ENCODE measurements at regions not wholly inside any gene's neighbourhood (a gene's known extent, or its start where the extent isn't known, plus 50 kb on each side); places are given as distances from the start of the nearest gene placed in this dataset.
"Not testable (repeated sequence)": the region's sequence is repeated elsewhere in the genome, so short reads cannot be mapped to it uniquely, and the experiment has no call there.

- DNase-seq (ENCODE audit: extremely low read depth, insufficient read length), result no peak
- TF ChIP-seq, protein P1, sequence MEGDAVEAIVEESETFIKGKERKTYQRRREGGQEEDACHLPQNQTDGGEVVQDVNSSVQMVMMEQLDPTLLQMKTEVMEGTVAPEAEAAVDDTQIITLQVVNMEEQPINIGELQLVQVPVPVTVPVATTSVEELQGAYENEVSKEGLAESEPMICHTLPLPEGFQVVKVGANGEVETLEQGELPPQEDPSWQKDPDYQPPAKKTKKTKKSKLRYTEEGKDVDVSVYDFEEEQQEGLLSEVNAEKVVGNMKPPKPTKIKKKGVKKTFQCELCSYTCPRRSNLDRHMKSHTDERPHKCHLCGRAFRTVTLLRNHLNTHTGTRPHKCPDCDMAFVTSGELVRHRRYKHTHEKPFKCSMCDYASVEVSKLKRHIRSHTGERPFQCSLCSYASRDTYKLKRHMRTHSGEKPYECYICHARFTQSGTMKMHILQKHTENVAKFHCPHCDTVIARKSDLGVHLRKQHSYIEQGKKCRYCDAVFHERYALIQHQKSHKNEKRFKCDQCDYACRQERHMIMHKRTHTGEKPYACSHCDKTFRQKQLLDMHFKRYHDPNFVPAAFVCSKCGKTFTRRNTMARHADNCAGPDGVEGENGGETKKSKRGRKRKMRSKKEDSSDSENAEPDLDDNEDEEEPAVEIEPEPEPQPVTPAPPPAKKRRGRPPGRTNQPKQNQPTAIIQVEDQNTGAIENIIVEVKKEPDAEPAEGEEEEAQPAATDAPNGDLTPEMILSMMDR (IDR thresholded peaks at IDR 0.05; ENCODE audit: insufficient read depth, low read length, poor library complexity, severe bottlenecking), result no peak
- H3K4me3 ChIP-seq (replicated peaks; ENCODE audit: low read depth, low read length), result no peak overlapping the region
- H3K27me3 ChIP-seq (replicated peaks; ENCODE audit: control insufficient read depth, insufficient read depth, low read length), result no peaks in the 10 kb centered on the region
- no peaks in the 10 kb centered on the region for H3K36me3 ChIP-seq (ENCODE audit: control insufficient read depth, insufficient read depth, low read length)
These were observed 1221.5 kb downstream of the FSCB start for GRCh38 chr14:43285575-43285974.

DNA sequence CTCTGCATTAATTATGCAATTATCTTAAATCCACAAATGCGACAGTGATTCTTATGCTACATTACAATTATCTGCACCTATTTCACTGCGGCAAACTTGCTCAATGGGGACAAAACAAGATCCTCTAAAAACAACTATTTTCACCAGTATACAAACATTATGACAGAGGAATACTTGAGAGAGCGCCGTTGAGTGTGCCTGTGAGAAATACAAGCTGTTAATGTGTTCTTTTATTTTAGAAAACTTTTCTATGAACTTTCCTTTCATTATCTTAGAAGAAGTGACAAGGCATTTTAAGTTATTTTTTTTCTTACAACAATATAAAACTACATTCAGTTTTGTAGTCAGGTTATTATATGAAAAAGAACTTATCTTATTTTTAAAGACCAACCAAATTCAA is 1247.0 kb downstream of the FSCB start:
- no peak overlapping the region for H3K4me3 ChIP-seq (replicated peaks; ENCODE audit: low read depth, low read length)
- no peak for DNase-seq (ENCODE audit: extremely low read depth, insufficient read length)
- H3K27me3 ChIP-seq (replicated peaks; ENCODE audit: control insufficient read depth, insufficient read depth, low read length), result no peaks in the 10 kb centered on the region
- TF ChIP-seq, protein P1 (IDR thresholded peaks at IDR 0.05; ENCODE audit: insufficient read depth, low read length, poor library complexity, severe bottlenecking), result no peak
- no peaks in the 10 kb centered on the region for H3K36me3 ChIP-seq (ENCODE audit: control insufficient read depth, insufficient read depth, low read length)

- Histone ChIP-seq H3K27me3 (replicated peaks; ENCODE audit: control insufficient read depth, insufficient read depth, low read length) (no peaks in the 10 kb centered on the region), H3K36me3 (ENCODE audit: control insufficient read depth, insufficient read depth, low read length) (no peaks in the 10 kb centered on the region), H3K4me3 (replicated peaks; ENCODE audit: low read depth, low read length) (no peak overlapping the region)
- no peak for DNase-seq (ENCODE audit: extremely low read depth, insufficient read length)
- TF ChIP-seq, protein P1 (IDR thresholded peaks at IDR 0.05; ENCODE audit: insufficient read depth, low read length, poor library complexity, severe bottlenecking), result no peak
These were observed 1248.7 kb downstream of the FSCB start for GRCh38 chr14:43258396-43258795.

DNA sequence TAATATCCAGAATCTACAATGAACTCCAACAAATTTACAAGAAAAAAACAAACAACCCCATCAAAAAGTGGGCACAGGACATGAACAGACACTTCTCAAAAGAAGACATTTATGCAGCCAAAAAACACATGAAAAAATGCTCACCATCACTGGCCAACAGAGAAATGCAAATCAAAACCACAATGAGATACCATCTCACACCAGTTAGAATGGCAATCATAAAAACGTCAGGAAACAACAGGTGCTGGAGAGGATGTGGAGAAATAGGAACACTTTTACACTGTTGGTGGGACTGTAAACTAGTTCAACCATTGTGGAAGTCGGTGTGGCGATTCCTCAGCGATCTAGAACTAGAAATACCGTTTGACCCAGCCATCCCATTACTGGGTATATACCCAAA is 1250.1 kb downstream of the FSCB start:
- not testable (repeated sequence) for DNase-seq (ENCODE audit: extremely low read depth, insufficient read length); H3K4me3 ChIP-seq (replicated peaks; ENCODE audit: low read depth, low read length); H3K36me3 ChIP-seq (ENCODE audit: control insufficient read depth, insufficient read depth, low read length); H3K27me3 ChIP-seq (replicated peaks; ENCODE audit: control insufficient read depth, insufficient read depth, low read length)

GRCh38 chr14:43252866-43253265 is 1254.2 kb downstream of the FSCB start:
- no peak overlapping the region for H3K4me3 ChIP-seq (replicated peaks; ENCODE audit: low read depth, low read length)
- TF ChIP-seq, protein P1 (IDR thresholded peaks at IDR 0.05; ENCODE audit: insufficient read depth, low read length, poor library complexity, severe bottlenecking), result no peak
- no peak for DNase-seq (ENCODE audit: extremely low read depth, insufficient read length)
- H3K27me3 ChIP-seq (replicated peaks; ENCODE audit: control insufficient read depth, insufficient read depth, low read length), result no peaks in the 10 kb centered on the region
- no peaks in the 10 kb centered on the region for H3K36me3 ChIP-seq (ENCODE audit: control insufficient read depth, insufficient read depth, low read length)

GRCh38 chr14:43249591-43249990 is 1257.5 kb downstream of the FSCB start:
- TF ChIP-seq, protein P1 (IDR thresholded peaks at IDR 0.05; ENCODE audit: insufficient read depth, low read length, poor library complexity, severe bottlenecking), result no peak
- DNase-seq (ENCODE audit: extremely low read depth, insufficient read length), result no peak
- H3K27me3 ChIP-seq (replicated peaks; ENCODE audit: control insufficient read depth, insufficient read depth, low read length), result no peaks in the 10 kb centered on the region

More at GRCh38 chr14:43249591-43249990, 1257.5 kb downstream of the FSCB start:
- Histone ChIP-seq H3K36me3 (ENCODE audit: control insufficient read depth, insufficient read depth, low read length) (no peaks in the 10 kb centered on the region), H3K4me3 (replicated peaks; ENCODE audit: low read depth, low read length) (no peak overlapping the region)

All from GM06990 (cell line).